AG09319 (cell line): ENCODE measurements at regions not wholly inside any gene's neighbourhood (a gene's known extent, or its start where the extent isn't known, plus 50 kb on each side); places are given as distances from the start of the nearest gene placed in this dataset.

Source experiments
- DNase-seq: peaks from one replicate; pipeline ENCODE4 v3.0.0-alpha.2; 2010; ENCODE audit warnings: low read depth; ENCODE audit errors: extremely low read depth
- TF ChIP-seq, protein P1 (sequence below): IDR thresholded peaks from 2 replicates; pipeline ENCODE4 v1.5.1; 2011; ENCODE audit warnings: low read depth, mild to moderate bottlenecking, inconsistent platforms, low read length, moderate library complexity

DNA sequence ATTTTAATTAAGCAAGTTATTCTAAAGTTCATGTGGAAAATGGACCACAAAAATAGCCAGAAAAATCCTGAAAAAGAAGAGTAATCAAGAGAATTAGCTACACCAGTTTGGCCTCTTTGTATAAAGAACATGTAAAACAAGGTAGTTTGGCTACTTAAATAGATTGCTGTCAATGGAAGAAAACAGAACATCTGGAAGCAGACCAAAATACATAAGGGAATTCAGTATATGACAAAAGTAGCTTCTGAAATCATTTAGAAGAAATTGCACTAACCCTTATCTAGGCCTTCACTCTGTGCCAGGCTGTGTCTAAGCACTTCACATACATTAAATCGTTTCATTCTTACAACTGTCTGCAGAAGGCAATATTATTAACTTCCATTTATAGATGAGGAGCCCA, 156.6 kb downstream of the PRDM6 start:
- TF ChIP-seq, protein P1, sequence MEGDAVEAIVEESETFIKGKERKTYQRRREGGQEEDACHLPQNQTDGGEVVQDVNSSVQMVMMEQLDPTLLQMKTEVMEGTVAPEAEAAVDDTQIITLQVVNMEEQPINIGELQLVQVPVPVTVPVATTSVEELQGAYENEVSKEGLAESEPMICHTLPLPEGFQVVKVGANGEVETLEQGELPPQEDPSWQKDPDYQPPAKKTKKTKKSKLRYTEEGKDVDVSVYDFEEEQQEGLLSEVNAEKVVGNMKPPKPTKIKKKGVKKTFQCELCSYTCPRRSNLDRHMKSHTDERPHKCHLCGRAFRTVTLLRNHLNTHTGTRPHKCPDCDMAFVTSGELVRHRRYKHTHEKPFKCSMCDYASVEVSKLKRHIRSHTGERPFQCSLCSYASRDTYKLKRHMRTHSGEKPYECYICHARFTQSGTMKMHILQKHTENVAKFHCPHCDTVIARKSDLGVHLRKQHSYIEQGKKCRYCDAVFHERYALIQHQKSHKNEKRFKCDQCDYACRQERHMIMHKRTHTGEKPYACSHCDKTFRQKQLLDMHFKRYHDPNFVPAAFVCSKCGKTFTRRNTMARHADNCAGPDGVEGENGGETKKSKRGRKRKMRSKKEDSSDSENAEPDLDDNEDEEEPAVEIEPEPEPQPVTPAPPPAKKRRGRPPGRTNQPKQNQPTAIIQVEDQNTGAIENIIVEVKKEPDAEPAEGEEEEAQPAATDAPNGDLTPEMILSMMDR = no peak
- DNase-seq = no peak

DNA sequence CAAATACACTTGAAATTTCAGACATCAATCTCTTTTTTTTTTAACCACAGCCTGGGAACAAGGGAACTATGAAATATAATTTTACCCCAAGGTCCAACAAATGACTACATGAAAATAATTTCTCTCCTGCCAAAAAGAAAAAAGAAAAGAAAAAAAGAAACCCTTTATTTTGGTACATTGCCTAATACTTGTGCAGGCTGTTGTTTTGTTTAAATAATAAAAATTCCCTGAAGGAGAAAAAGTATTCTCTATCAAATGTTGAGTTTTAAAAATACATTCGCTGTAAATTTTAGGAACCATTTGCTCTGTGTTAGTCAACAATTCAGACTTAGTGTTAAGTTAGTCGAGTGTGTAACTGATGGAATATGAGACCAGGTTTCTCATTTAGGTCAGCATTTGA, 155.4 kb downstream of the PRDM6 start:
- no peak for DNase-seq
- TF ChIP-seq, protein P1 = no peak
